ENCODE measurements at regions not wholly inside any gene's neighbourhood (a gene's known extent, or its start where the extent isn't known, plus 50 kb on each side); places are given as distances from the start of the nearest gene placed in this dataset.
"Not testable (repeated sequence)": the region's sequence is repeated elsewhere in the genome, so short reads cannot be mapped to it uniquely, and the experiment has no call there.

DNA sequence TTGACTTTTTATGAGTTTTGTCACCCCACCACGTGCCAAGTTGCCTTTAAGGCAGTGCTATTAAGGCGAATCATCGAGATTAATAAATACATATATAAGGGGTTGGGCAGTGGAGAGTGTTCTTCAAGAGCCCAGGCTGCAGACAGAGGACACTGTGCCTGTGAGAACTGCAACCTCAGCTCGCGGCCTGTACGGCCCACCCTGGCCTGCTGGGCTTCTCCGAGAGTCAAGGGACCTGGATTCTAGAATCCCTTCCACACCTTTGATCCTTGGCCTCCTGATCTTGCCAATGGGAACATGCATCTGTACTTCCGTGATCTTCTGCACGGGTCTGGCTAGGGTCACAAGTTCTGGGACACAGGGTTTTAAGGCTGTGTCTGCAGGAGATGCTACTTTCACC is 54.5 kb downstream of the IRX5 start:
- H3K27me3 Mint-ChIP-seq, result no peaks in the 10 kb centered on the region
- no peak overlapping the region for H3K27ac Mint-ChIP-seq
- intact Hi-C loops (cut with micrococcal nuclease), result no loop called here
- no peaks in the 10 kb centered on the region for H3K9me3 Mint-ChIP-seq
- no peaks in the 10 kb centered on the region for H3K4me1 Mint-ChIP-seq (ENCODE audit: low read depth)
- H3K4me3 Mint-ChIP-seq, result no peak overlapping the region
- H3K36me3 Mint-ChIP-seq (ENCODE audit: low read depth), result no peaks in the 10 kb centered on the region

DNA sequence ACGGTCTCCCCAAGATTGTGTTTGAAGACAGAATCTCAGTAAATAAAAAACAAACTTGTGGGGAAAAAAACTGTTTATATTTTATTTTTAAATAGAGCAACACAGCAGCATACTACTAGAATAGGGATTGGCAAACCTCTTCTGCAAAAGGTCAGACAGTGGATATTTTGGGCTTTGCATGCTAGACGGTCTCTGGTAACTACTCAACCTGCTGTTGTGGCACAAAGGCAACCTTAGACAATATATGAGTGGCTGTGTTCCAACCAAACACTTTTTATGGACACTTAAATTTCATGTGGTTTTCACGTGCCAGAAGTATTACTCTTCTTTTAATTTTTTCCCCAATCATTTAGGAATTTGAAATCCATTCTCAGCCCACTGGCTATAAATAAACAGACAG is 55.0 kb downstream of the IRX5 start:
- Mint-ChIP-seq H3K36me3 (ENCODE audit: low read depth) (no peaks in the 10 kb centered on the region), H3K4me1 (ENCODE audit: low read depth) (no peaks in the 10 kb centered on the region), H3K27me3 (no peaks in the 10 kb centered on the region), H3K27ac (no peak overlapping the region), H3K9me3 (no peaks in the 10 kb centered on the region), H3K4me3 (no peak overlapping the region)
- intact Hi-C loops (cut with micrococcal nuclease), result no loop called here

GRCh38 chr16:54986409-54986808 is 55.7 kb downstream of the IRX5 start:
- Mint-ChIP-seq H3K27me3 (no peaks in the 10 kb centered on the region), H3K27ac (no peak overlapping the region), H3K9me3 (no peaks in the 10 kb centered on the region), H3K4me1 (ENCODE audit: low read depth) (no peaks in the 10 kb centered on the region), H3K36me3 (ENCODE audit: low read depth) (no peaks in the 10 kb centered on the region), H3K4me3 (no peak overlapping the region)
- intact Hi-C loops (cut with micrococcal nuclease), result no loop called here

DNA sequence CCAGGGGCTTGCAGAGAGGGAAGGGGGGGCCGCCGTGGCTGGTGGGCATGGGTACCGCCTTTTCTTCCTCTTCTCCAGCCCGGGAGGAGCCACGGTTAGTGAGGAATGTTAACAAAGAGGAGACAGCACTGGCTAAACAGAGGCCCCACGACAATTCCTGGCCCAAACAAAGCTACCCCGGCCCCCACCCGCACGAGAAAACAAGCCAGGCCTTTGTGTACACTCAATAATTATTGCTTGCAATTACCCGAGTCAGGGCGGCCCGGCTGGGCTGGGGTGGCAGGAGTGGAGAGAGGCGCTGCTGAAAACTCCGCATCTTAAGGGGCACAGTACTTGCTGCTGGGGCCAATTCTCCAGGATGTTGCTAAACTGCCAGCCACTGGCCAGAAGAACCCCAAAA is 56.4 kb downstream of the IRX5 start:
- intact Hi-C loops (cut with micrococcal nuclease), result no loop called here
- Mint-ChIP-seq H3K9me3 (no peaks in the 10 kb centered on the region), H3K36me3 (ENCODE audit: low read depth) (no peaks in the 10 kb centered on the region), H3K27me3 (peaks cover 3% of the 10 kb centered on the region), H3K4me3 (no peak overlapping the region), H3K4me1 (ENCODE audit: low read depth) (no peaks in the 10 kb centered on the region), H3K27ac (no peak overlapping the region)

- H3K4me1 Mint-ChIP-seq (ENCODE audit: low read depth), result no peaks in the 10 kb centered on the region
- peaks cover 5% of the 10 kb centered on the region for H3K27me3 Mint-ChIP-seq
- H3K27ac Mint-ChIP-seq, result no peak overlapping the region
- H3K4me3 Mint-ChIP-seq, result no peak overlapping the region
- intact Hi-C loops (cut with micrococcal nuclease), result no loop called here
- no peaks in the 10 kb centered on the region for H3K36me3 Mint-ChIP-seq (ENCODE audit: low read depth)
- no peaks in the 10 kb centered on the region for H3K9me3 Mint-ChIP-seq
Observed at GRCh38 chr16:54991525-54991924, 60.9 kb downstream of the IRX5 start.

DNA sequence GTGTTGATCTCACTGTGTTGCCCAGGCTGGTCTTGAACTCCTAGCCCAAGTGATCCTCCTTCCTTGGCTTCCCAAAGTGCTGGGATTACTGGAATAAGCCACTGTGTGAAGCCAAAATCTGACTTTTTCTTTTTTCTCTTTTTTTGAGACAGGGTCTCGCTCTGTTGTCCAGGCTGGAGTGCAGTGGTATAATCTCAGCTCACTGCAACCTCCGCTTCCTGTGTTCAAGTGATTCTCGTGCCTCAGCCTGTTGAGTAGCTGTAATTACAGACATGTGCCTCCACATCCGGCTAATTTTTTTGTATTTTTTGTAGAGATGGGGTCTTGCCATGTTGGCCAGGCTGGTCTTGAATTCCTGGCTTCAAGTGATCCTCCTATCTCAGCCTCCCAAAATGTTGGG is 61.3 kb downstream of the IRX5 start:
- H3K27me3 Mint-ChIP-seq; intact Hi-C loops (cut with micrococcal nuclease); H3K36me3 Mint-ChIP-seq (ENCODE audit: low read depth); H3K9me3 Mint-ChIP-seq; H3K27ac Mint-ChIP-seq; H3K4me3 Mint-ChIP-seq; H3K4me1 Mint-ChIP-seq (ENCODE audit: low read depth): not testable (repeated sequence)

GRCh38 chr16:54993106-54993895 is 62.6 kb downstream of the IRX5 start:
- no peaks in the 10 kb centered on the region for H3K36me3 Mint-ChIP-seq (ENCODE audit: low read depth)
- intact Hi-C loops (cut with micrococcal nuclease), result no loop called here
- H3K27ac Mint-ChIP-seq, result no peak overlapping the region
- H3K27me3 Mint-ChIP-seq, result peaks cover 5% of the 10 kb centered on the region
- H3K4me1 Mint-ChIP-seq (ENCODE audit: low read depth), result no peaks in the 10 kb centered on the region
- H3K4me3 Mint-ChIP-seq, result no peak overlapping the region
- no peaks in the 10 kb centered on the region for H3K9me3 Mint-ChIP-seq

DNA sequence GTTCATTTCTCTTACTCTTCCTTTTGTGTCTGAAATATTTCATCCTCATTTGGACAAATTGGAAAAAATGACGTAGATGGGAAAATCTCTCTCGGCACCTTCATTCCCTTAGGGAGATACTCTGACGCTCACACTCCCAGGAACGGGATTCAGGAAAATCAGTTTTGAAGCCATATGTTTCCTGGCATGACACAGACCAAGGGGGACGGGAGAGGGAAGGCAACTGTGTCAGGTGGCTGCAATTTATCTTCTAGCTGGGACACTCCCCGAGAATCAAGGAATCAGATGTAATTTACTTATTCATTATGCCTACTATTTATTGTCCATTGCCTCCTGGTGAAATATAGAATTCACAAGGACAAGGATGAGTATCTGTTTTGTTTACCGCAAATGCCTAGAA is 65.5 kb downstream of the IRX5 start:
- intact Hi-C loops (cut with micrococcal nuclease), result no loop called here
- Mint-ChIP-seq H3K4me3 (no peak overlapping the region), H3K9me3 (no peaks in the 10 kb centered on the region), H3K4me1 (ENCODE audit: low read depth) (no peaks in the 10 kb centered on the region), H3K27ac (no peak overlapping the region), H3K27me3 (peaks cover 8% of the 10 kb centered on the region), H3K36me3 (ENCODE audit: low read depth) (no peaks in the 10 kb centered on the region)

DNA sequence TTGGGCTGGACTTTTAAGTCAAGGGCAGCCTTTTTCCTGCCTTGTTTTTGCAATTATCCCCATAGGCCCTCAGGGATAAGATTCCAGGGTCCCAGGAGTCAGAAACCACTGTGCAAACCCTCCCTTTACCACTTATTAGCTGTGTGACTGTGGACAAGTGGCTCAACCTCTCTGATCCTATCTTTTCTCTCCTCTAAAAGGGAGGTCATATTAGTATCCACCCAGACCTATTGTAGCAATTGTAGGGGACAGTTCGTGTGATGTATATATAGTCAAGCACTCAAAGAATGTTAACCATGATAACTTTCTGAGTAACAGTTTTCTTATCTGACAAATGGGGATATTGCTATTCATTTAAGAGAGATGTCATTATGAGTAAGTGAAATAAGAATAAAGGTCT is 68.2 kb downstream of the IRX5 start:
- Mint-ChIP-seq H3K9me3 (no peaks in the 10 kb centered on the region), H3K27ac (no peak overlapping the region), H3K4me1 (ENCODE audit: low read depth) (no peaks in the 10 kb centered on the region), H3K27me3 (peaks cover 5% of the 10 kb centered on the region), H3K4me3 (no peak overlapping the region), H3K36me3 (ENCODE audit: low read depth) (no peaks in the 10 kb centered on the region)
- intact Hi-C loops (cut with micrococcal nuclease), result no loop called here

GRCh38 chr16:54999481-54999880 is 68.8 kb downstream of the IRX5 start:
- peaks cover 5% of the 10 kb centered on the region for H3K27me3 Mint-ChIP-seq
- H3K4me1 Mint-ChIP-seq (ENCODE audit: low read depth), result no peaks in the 10 kb centered on the region
- H3K9me3 Mint-ChIP-seq, result no peaks in the 10 kb centered on the region
- intact Hi-C loops (cut with micrococcal nuclease), result no loop called here
- H3K4me3 Mint-ChIP-seq, result no peak overlapping the region
- no peaks in the 10 kb centered on the region for H3K36me3 Mint-ChIP-seq (ENCODE audit: low read depth)
- H3K27ac Mint-ChIP-seq, result no peak overlapping the region

GRCh38 chr16:55000595-55000994 is 69.9 kb downstream of the IRX5 start:
- H3K4me1 Mint-ChIP-seq (ENCODE audit: low read depth), result no peaks in the 10 kb centered on the region
- H3K27me3 Mint-ChIP-seq, result peaks cover 5% of the 10 kb centered on the region
- H3K27ac Mint-ChIP-seq, result no peak overlapping the region
- no peaks in the 10 kb centered on the region for H3K9me3 Mint-ChIP-seq
- H3K4me3 Mint-ChIP-seq, result no peak overlapping the region
- intact Hi-C loops (cut with micrococcal nuclease), result no loop called here
- H3K36me3 Mint-ChIP-seq (ENCODE audit: low read depth), result no peaks in the 10 kb centered on the region

DNA sequence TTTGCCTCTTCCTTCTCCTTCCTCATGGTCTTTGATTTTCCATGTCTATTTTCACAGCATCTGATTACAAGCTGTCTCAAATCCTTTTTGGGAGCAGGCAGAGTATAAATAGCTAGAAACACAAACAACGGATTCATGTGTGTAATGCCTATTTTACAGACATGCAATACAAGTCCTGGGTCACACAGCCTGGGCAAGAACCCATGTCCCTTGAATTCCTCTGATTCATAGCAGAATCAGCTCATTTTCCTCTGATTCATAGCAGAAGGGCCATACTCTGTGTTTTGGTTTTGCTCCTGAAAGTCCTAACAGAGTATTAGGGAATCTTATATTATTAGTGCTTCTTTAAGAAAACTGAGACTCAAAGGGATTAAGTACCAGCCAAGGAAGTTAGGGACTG is 71.3 kb downstream of the IRX5 start:
- H3K27me3 Mint-ChIP-seq, result peaks cover 3% of the 10 kb centered on the region
- no peak overlapping the region for H3K4me3 Mint-ChIP-seq
- no peak overlapping the region for H3K27ac Mint-ChIP-seq
- no peaks in the 10 kb centered on the region for H3K9me3 Mint-ChIP-seq
- no peaks in the 10 kb centered on the region for H3K36me3 Mint-ChIP-seq (ENCODE audit: low read depth)
- no peaks in the 10 kb centered on the region for H3K4me1 Mint-ChIP-seq (ENCODE audit: low read depth)
- intact Hi-C loops (cut with micrococcal nuclease), result no loop called here

DNA sequence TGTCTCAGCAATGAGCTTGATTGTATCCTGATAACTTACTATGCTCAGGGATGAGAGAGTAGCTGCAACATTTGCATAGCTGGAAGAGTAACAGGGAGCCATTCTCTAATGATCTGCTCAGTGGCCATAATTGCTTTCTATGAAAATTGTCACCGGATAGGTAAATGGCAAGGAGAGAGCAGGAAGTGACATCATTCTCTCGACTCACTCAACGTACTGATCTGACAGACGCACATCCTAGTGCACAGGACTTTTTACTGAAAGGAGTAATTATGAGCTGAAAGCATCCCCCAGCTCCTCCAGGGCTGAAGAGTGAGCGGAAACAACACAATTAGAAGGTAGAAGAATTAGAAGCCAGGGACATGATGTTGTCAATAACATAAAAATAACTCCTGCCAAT is 71.8 kb downstream of the IRX5 start:
- no peaks in the 10 kb centered on the region for H3K36me3 Mint-ChIP-seq (ENCODE audit: low read depth)
- no peaks in the 10 kb centered on the region for H3K9me3 Mint-ChIP-seq
- H3K27ac Mint-ChIP-seq, result no peak overlapping the region
- no peak overlapping the region for H3K4me3 Mint-ChIP-seq
- no peaks in the 10 kb centered on the region for H3K4me1 Mint-ChIP-seq (ENCODE audit: low read depth)
- peaks cover 3% of the 10 kb centered on the region for H3K27me3 Mint-ChIP-seq
- intact Hi-C loops (cut with micrococcal nuclease), result no loop called here

DNA sequence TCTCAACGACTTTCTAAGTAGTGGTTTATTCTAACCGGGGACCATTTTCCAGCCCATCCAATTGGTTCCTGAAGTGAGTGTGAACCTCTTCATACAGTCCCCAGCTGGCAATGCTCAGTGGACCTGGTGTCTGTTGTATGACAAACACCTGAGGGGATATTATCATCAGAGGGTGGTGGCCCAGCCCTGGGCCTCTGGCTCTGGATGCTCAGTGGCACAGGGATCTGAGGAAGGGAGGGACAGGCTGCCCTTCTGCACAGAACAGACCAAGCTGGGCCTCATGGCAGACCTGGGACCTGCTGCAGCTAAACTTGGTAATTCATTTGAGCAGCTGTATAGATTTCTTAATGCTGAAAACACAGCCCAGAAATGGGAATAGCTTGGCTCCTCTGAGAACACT is 72.6 kb downstream of the IRX5 start:
- no peak overlapping the region for H3K4me3 Mint-ChIP-seq
- intact Hi-C loops (cut with micrococcal nuclease), result no loop called here
- H3K4me1 Mint-ChIP-seq (ENCODE audit: low read depth), result no peaks in the 10 kb centered on the region
- no peaks in the 10 kb centered on the region for H3K36me3 Mint-ChIP-seq (ENCODE audit: low read depth)
- no peaks in the 10 kb centered on the region for H3K9me3 Mint-ChIP-seq
- H3K27me3 Mint-ChIP-seq, result peaks cover 3% of the 10 kb centered on the region
- H3K27ac Mint-ChIP-seq, result no peak overlapping the region

DNA sequence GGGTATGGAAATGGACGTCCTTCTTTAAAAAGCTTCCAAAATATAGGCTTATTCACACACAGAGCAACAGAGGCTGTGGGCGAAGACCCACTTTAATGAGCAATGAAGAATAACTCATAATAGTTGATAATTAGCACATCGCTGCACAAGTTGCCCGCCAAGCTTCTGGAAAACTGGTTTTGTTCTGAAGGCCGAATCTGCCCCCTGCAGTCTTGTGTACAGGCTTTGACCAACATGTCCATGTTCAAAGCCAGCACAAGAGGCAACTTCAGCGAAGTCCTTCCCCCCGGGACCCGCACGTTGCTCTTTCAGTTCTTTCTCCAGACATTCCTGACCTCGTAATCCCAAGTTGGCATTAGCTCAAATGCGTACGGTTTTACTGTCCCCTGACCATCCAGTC is 73.3 kb downstream of the IRX5 start:
- intact Hi-C loops (cut with micrococcal nuclease), result no loop called here
- Mint-ChIP-seq H3K9me3 (no peaks in the 10 kb centered on the region), H3K27me3 (peaks cover 3% of the 10 kb centered on the region), H3K27ac (no peak overlapping the region), H3K4me3 (no peak overlapping the region), H3K36me3 (ENCODE audit: low read depth) (no peaks in the 10 kb centered on the region), H3K4me1 (ENCODE audit: low read depth) (no peaks in the 10 kb centered on the region)
